ENCODE measurements at regions not wholly inside any gene's neighbourhood (a gene's known extent, or its start where the extent isn't known, plus 50 kb on each side); places are given as distances from the start of the nearest gene placed in this dataset.

GRCh38 chr9:16025627-16026026 lies 472.8 kb downstream of the CCDC171 start:
- no peak for DNase-seq (ENCODE audit: low spot score)

GRCh38 chr9:16026886-16027285 lies 474.0 kb downstream of the CCDC171 start:
- no peak for DNase-seq (ENCODE audit: low spot score)

GRCh38 chr9:16028548-16028947 lies 475.7 kb downstream of the CCDC171 start:
- no peak for DNase-seq (ENCODE audit: low spot score)

- DNase-seq (ENCODE audit: low spot score), result peak; percentile 33
These were observed 476.3 kb downstream of the CCDC171 start for GRCh38 chr9:16029046-16029615.

- DNase-seq (ENCODE audit: low spot score), result no peak
These were observed 477.0 kb downstream of the CCDC171 start for GRCh38 chr9:16029796-16030363.

- peak; percentile 89 for DNase-seq (ENCODE audit: low spot score)
These were observed 477.8 kb downstream of the CCDC171 start for GRCh38 chr9:16030528-16031185.

- DNase-seq (ENCODE audit: low spot score), result no peak
These were observed 478.6 kb downstream of the CCDC171 start for GRCh38 chr9:16031486-16031885.

GRCh38 chr9:16031971-16032370 lies 479.1 kb downstream of the CCDC171 start:
- peak; percentile 25 for DNase-seq (ENCODE audit: low spot score)

- no peak for DNase-seq (ENCODE audit: low spot score)
These were observed 480.0 kb downstream of the CCDC171 start for GRCh38 chr9:16032799-16033198.

GRCh38 chr9:16033253-16033652 lies 480.4 kb downstream of the CCDC171 start:
- DNase-seq (ENCODE audit: low spot score), result no peak

- DNase-seq (ENCODE audit: low spot score), result no peak
These were observed 481.3 kb downstream of the CCDC171 start for GRCh38 chr9:16033921-16034691.

GRCh38 chr9:16039218-16039987 lies 486.6 kb downstream of the CCDC171 start:
- no peak for DNase-seq (ENCODE audit: low spot score)

- no peak for DNase-seq (ENCODE audit: low spot score)
These were observed 487.3 kb downstream of the CCDC171 start for GRCh38 chr9:16039988-16040761.

GRCh38 chr9:16043756-16044578 lies 491.1 kb downstream of the CCDC171 start:
- DNase-seq (ENCODE audit: low spot score), result no peak

GRCh38 chr9:16044579-16044881 lies 491.7 kb downstream of the CCDC171 start:
- DNase-seq (ENCODE audit: low spot score), result no peak

GRCh38 chr9:16045651-16046280 lies 492.9 kb downstream of the CCDC171 start:
- DNase-seq (ENCODE audit: low spot score), result no peak

- DNase-seq (ENCODE audit: low spot score), result no peak
These were observed 493.9 kb downstream of the CCDC171 start for GRCh38 chr9:16046713-16047112.

GRCh38 chr9:16048129-16048528 lies 495.3 kb downstream of the CCDC171 start:
- DNase-seq (ENCODE audit: low spot score), result no peak

GRCh38 chr9:16052146-16052545 lies 499.3 kb downstream of the CCDC171 start:
- no peak for DNase-seq (ENCODE audit: low spot score)
